GM19397 (cell line): ENCODE measurements at regions not wholly inside any gene's neighbourhood (a gene's known extent, or its start where the extent isn't known, plus 50 kb on each side); places are given as distances from the start of the nearest gene placed in this dataset.
"Not testable (repeated sequence)": the region's sequence is repeated elsewhere in the genome, so short reads cannot be mapped to it uniquely, and the experiment has no call there.

Experiments
- ATAC-seq: cut with Tn5 transposase; IDR thresholded peaks from one replicate; pipeline ENCODE4 v1.9.1; 2021; ENCODE audit warnings: mild to moderate bottlenecking, moderate library complexity; ENCODE audit not compliant: unreplicated experiment

GRCh38 chr22:47351836-47352579, 589.6 kb downstream of the TBC1D22A start:
- ATAC-seq: no peak

GRCh38 chr22:47346287-47346686, 583.8 kb downstream of the TBC1D22A start:
- not testable (repeated sequence) for ATAC-seq

- no peak for ATAC-seq
These were observed 582.6 kb downstream of the TBC1D22A start for GRCh38 chr22:47345025-47345424.

- ATAC-seq: no peak
These were observed 582.0 kb downstream of the TBC1D22A start for GRCh38 chr22:47344414-47344813.

- ATAC-seq: no peak
These were observed 581.2 kb downstream of the TBC1D22A start for GRCh38 chr22:47343611-47344010.

- ATAC-seq: no peak
These were observed 580.0 kb downstream of the TBC1D22A start for GRCh38 chr22:47342446-47342845.

GRCh38 chr22:47341464-47341863, 579.0 kb downstream of the TBC1D22A start:
- no peak for ATAC-seq

GRCh38 chr22:47340851-47341436, 578.5 kb downstream of the TBC1D22A start:
- ATAC-seq: no peak

GRCh38 chr22:47337161-47337621, 574.7 kb downstream of the TBC1D22A start:
- no peak for ATAC-seq

GRCh38 chr22:47335958-47336357, 573.5 kb downstream of the TBC1D22A start:
- no peak for ATAC-seq

GRCh38 chr22:47335460-47335859, 573.0 kb downstream of the TBC1D22A start:
- no peak for ATAC-seq

GRCh38 chr22:47334601-47335000, 572.2 kb downstream of the TBC1D22A start:
- no peak for ATAC-seq

GRCh38 chr22:47333625-47334024, 571.2 kb downstream of the TBC1D22A start:
- ATAC-seq: no peak

- ATAC-seq: no peak
These were observed 570.0 kb downstream of the TBC1D22A start for GRCh38 chr22:47332246-47332980.

GRCh38 chr22:47331750-47332149, 569.3 kb downstream of the TBC1D22A start:
- no peak for ATAC-seq

- no peak for ATAC-seq
These were observed 567.5 kb downstream of the TBC1D22A start for GRCh38 chr22:47329727-47330650.

GRCh38 chr22:47328550-47329243, 566.2 kb downstream of the TBC1D22A start:
- ATAC-seq: no peak

- ATAC-seq: no peak
These were observed 564.8 kb downstream of the TBC1D22A start for GRCh38 chr22:47327241-47327640.

GRCh38 chr22:47325249-47325648, 562.8 kb downstream of the TBC1D22A start:
- ATAC-seq: no peak

- no peak for ATAC-seq
These were observed 562.1 kb downstream of the TBC1D22A start for GRCh38 chr22:47324435-47324990.
